AG04449 (cell line): ENCODE measurements at regions not wholly inside any gene's neighbourhood (a gene's known extent, or its start where the extent isn't known, plus 50 kb on each side); places are given as distances from the start of the nearest gene placed in this dataset.

ENCODE experiments used
- CTCF ChIA-PET: fragments of 350-600 bp; formaldehyde crosslinking; extraction: SDS; loops from one replicate; lab custom pipeline; 2021; ENCODE audit warnings: antibody characterized with exemption; lab: Yijun Ruan, JAX
- POLR2A ChIA-PET: fragments of 400-600, 350-600 bp; formaldehyde crosslinking; extraction: SDS; loops from one replicate; lab custom pipeline; 2020; ENCODE audit warnings: antibody characterized with exemption, inconsistent platforms; lab: Yijun Ruan, JAX
- DNase-seq: peaks from one replicate; pipeline ENCODE4 v3.0.0-alpha.2; 2010; ENCODE audit warnings: low read depth, low spot score
- H3K4me3 ChIP-seq: 2 replicates; pipeline ENCODE4 v1.5.1; 2011; ENCODE audit warnings: low read depth, mild to moderate bottlenecking, control low read depth, low read length
- CTCF ChIP-seq: IDR thresholded peaks from one replicate; pipeline ENCODE4 v1.5.1; 2011; ENCODE audit warnings: mild to moderate bottlenecking, moderate library complexity, low read length, control low read depth, inconsistent platforms; ENCODE audit not compliant: insufficient read depth; ENCODE audit errors: missing control alignments

GRCh38 chr3:72426618-72427397 lies 421.4 kb downstream of the SHQ1 start:
- no peak overlapping the region for H3K4me3 ChIP-seq
- CTCF ChIA-PET, result no interaction called here
- no peak for TF ChIP-seq CTCF
- POLR2A ChIA-PET, result no interaction called here
- DNase-seq, result no peak

- H3K4me3 ChIP-seq, result no peak overlapping the region
- POLR2A ChIA-PET, result no interaction called here
- no peak for TF ChIP-seq CTCF
- no peak for DNase-seq
- CTCF ChIA-PET, result no interaction called here
These were observed 424.6 kb downstream of the SHQ1 start for GRCh38 chr3:72423643-72424042.

GRCh38 chr3:72421786-72422185 lies 426.5 kb downstream of the SHQ1 start:
- CTCF ChIA-PET, result interaction anchor here (0.9 to 1.4 kb wide), 2 partner anchors 8 to 20 kb away, joined by 3 read pairs; no protein-coding TSS in a partner anchor
- DNase-seq, result no peak
- no peak overlapping the region for H3K4me3 ChIP-seq
- no peak for TF ChIP-seq CTCF
- POLR2A ChIA-PET, result no interaction called here

- DNase-seq, result no peak
- ChIA-PET CTCF (interaction anchor here (0.9 kb wide), 1 partner anchor 9 kb away, joined by 3 read pairs; no protein-coding TSS in a partner anchor), POLR2A (no interaction called here)
- no peak overlapping the region for H3K4me3 ChIP-seq
- no peak for TF ChIP-seq CTCF
These were observed 427.1 kb downstream of the SHQ1 start for GRCh38 chr3:72421126-72421525.

- no peak for DNase-seq
- POLR2A ChIA-PET, result interaction anchor here (0.6 kb wide), 1 partner anchor 548 kb away, joined by 3 read pairs; no protein-coding TSS in a partner anchor
- no peak for TF ChIP-seq CTCF
- no peak overlapping the region for H3K4me3 ChIP-seq
- CTCF ChIA-PET, result interaction anchor here (0.9 kb wide), 1 partner anchor 543 kb away, joined by 3 read pairs; no protein-coding TSS in a partner anchor
These were observed 429.4 kb downstream of the SHQ1 start for GRCh38 chr3:72418856-72419255.

GRCh38 chr3:72418244-72418643 lies 430.0 kb downstream of the SHQ1 start:
- CTCF ChIA-PET, result no interaction called here
- DNase-seq, result no peak
- no peak for TF ChIP-seq CTCF
- POLR2A ChIA-PET, result no interaction called here
- no peak overlapping the region for H3K4me3 ChIP-seq
